K562 (cell line): ENCODE measurements at regions not wholly inside any gene's neighbourhood (a gene's known extent, or its start where the extent isn't known, plus 50 kb on each side); places are given as distances from the start of the nearest gene placed in this dataset.

Source experiments
- ATAC-seq: fragments of 200-7000 bp; cut with Tn5 transposase; 3 replicates; pipeline ENCODE4 v1.9.1; 2020; ENCODE audit warnings: moderate library complexity
- BruUV-seq: library from RNA; stranded (reverse); fragments of 400-500 nt; replicated peaks from 2 replicates; lab custom pipeline; 2021; lab: Mats Ljungman, UMichigan
- CTCF ChIA-PET: fragments of 300-600 bp; formaldehyde crosslinking; extraction: SDS; loops from one replicate; lab custom pipeline; 2021; ENCODE audit warnings: low intra/inter-chr PET ratio; lab: Yijun Ruan, JAX
- POLR2A ChIA-PET: fragments of 300-600, 350-650 bp; sonication (Branson Sonifier 250); formaldehyde crosslinking; extraction: SDS; loops from one replicate; lab custom pipeline; 2021; ENCODE audit warnings: antibody characterized with exemption, inconsistent platforms; lab: Yijun Ruan, JAX
- DNase-seq, 4 experiments: peaks; one replicate each; pipeline versions ENCODE4 v3.0.0 to v3.0.0-alpha.2; 2011 to 2018; ENCODE audit warnings: low spot score in 3 of 4, mixed read lengths in 3 of 4; ENCODE audit errors: extremely low read depth in 1 of 4
- FAIRE-seq: peaks from 2 replicates; lab custom pipeline; 2011; peaks lifted over from hg19 to GRCh38; lab: Jason Lieb, UNC
- H2AFZ ChIP-seq: 2 replicates; pipeline ENCODE4 v1.6.0; 2011; ENCODE audit warnings: low read depth, low read length, control low read depth, inconsistent platforms
- H3K27ac ChIP-seq: fragments of 200-600 bp; 3 replicates; pipeline ENCODE4 v1.8.0; 2011; ENCODE audit warnings: low read depth, mild to moderate bottlenecking, control low read depth, inconsistent platforms, low read length, moderate library complexity, mixed read lengths; ENCODE audit errors: extremely low read depth
- H3K27me3 ChIP-seq, 2 experiments: fragments of 300-600 bp in 1 of 2; 2 replicates in 1 of 2; 3 replicates in 1 of 2; pipeline versions ENCODE4 v1.6.0 to v1.8.0; 2011; ENCODE audit warnings: inconsistent platforms in 2 of 2, low read length in 2 of 2, mild to moderate bottlenecking in 1 of 2, mixed read lengths in 1 of 2, moderate library complexity in 1 of 2; ENCODE audit not compliant: control insufficient read depth in 2 of 2, insufficient read depth in 2 of 2
- H3K36me3 ChIP-seq: fragments of 300-600 bp; 3 replicates; pipeline ENCODE4 v1.8.0; 2011; ENCODE audit warnings: mild to moderate bottlenecking, low read length, inconsistent platforms; ENCODE audit not compliant: control insufficient read depth, insufficient read depth
- H3K4me1 ChIP-seq, 2 experiments: fragments of 200-600 bp in 1 of 2; replicated peaks in 1 of 2; 2 replicates in 1 of 2; 3 replicates in 1 of 2; pipeline versions ENCODE4 v1.5.1 to v1.8.0; 2011; ENCODE audit warnings: inconsistent platforms in 2 of 2, low read length in 2 of 2, mild to moderate bottlenecking in 1 of 2, mixed read lengths in 1 of 2, moderate library complexity in 1 of 2; ENCODE audit not compliant: control insufficient read depth in 2 of 2, insufficient read depth in 2 of 2
- H3K4me2 ChIP-seq: 2 replicates; pipeline ENCODE4 v1.6.1; 2011; ENCODE audit warnings: low read length, control low read depth, inconsistent platforms, mixed read lengths; ENCODE audit not compliant: insufficient read depth
- H3K4me3 ChIP-seq: fragments of 200-600 bp; sonication (generic), shearing (Covaris generic); 2 replicates; pipeline ENCODE4 v1.5.1; 2016; ENCODE audit warnings: control low read depth, inconsistent platforms
- H3K79me2 ChIP-seq: fragments of 200-600 bp; 3 replicates; pipeline ENCODE4 v1.8.0; 2011; ENCODE audit warnings: low read length, inconsistent platforms; ENCODE audit not compliant: control insufficient read depth, insufficient read depth
- H3K9ac ChIP-seq, 2 experiments: 2 replicates each; pipeline versions ENCODE4 v1.6.0 to v1.6.1; 2011; ENCODE audit warnings: low read depth in 2 of 2, low read length in 2 of 2, control low read depth in 1 of 2, inconsistent platforms in 1 of 2, mild to moderate bottlenecking in 1 of 2, mixed read lengths in 1 of 2; ENCODE audit not compliant: insufficient read depth in 1 of 2
- H3K9me1 ChIP-seq: one replicate; pipeline ENCODE4 v1.6.0; 2011; ENCODE audit warnings: inconsistent platforms, mild to moderate bottlenecking, low read length, moderate library complexity; ENCODE audit not compliant: control insufficient read depth, insufficient read depth
- H3K9me3 ChIP-seq: replicated peaks from 2 replicates; pipeline ENCODE4 v1.5.1; 2011; ENCODE audit warnings: low read depth, low read length, inconsistent platforms; ENCODE audit not compliant: control insufficient read depth, insufficient read depth
- H4K20me1 ChIP-seq: replicated peaks from 2 replicates; pipeline ENCODE4 v1.6.1; 2011; ENCODE audit warnings: low read length, inconsistent platforms, mixed read lengths; ENCODE audit not compliant: control insufficient read depth, insufficient read depth
- BRCA1 ChIP-seq, 2 experiments: fragments of 450-650 bp in 1 of 2; sonication (generic) in 1 of 2; formaldehyde crosslinking in 1 of 2; IDR thresholded peaks; 2 replicates each; pipeline versions ENCODE4 v1.5.0 to v1.6.1; 2017 to 2020; ENCODE audit warnings: mild to moderate bottlenecking in 1 of 2, missing genetic modification reagents in 1 of 2
- DACH1 ChIP-seq: fragments of 450-650 bp; IDR thresholded peaks from 2 replicates; pipeline ENCODE4 v1.6.1; 2018; ENCODE audit not compliant: partially characterized antibody
- HMBOX1 ChIP-seq: sonication (generic); IDR thresholded peaks from 2 replicates; pipeline ENCODE4 v1.6.1; 2016
- KHSRP ChIP-seq: fragments of 450-650 bp; IDR thresholded peaks from 2 replicates; pipeline ENCODE4 v1.6.1; 2017
- MEF2A ChIP-seq: IDR thresholded peaks from 2 replicates; pipeline ENCODE4 v1.6.1; 2011; ENCODE audit warnings: low read depth, mild to moderate bottlenecking, low read length, moderate library complexity; ENCODE audit not compliant: control insufficient read depth
- PML ChIP-seq: IDR thresholded peaks from 2 replicates; pipeline ENCODE4 v1.6.1; 2012; ENCODE audit warnings: low read length, inconsistent platforms
- SLC30A9 ChIP-seq: fragments of 250-450 bp; sonication (Bioruptor Pico); IDR thresholded peaks from 2 replicates; pipeline ENCODE4 v1.8.0; 2022; ENCODE audit warnings: mild to moderate bottlenecking, moderate library complexity
- THAP7 ChIP-seq: fragments of 250-450 bp; sonication (Bioruptor Pico); IDR thresholded peaks from 2 replicates; pipeline ENCODE4 v1.5.0; 2021
- TSC22D4 ChIP-seq: fragments of 450-650 bp; IDR thresholded peaks from 2 replicates; pipeline ENCODE4 v1.6.1; 2016; ENCODE audit warnings: missing genetic modification characterization, missing biosample characterization, control low read depth
- YY1 ChIP-seq, 3 experiments: IDR thresholded peaks; 2 replicates each; pipeline ENCODE4 v1.6.1; 2011; ENCODE audit warnings: low read length in 2 of 3, mild to moderate bottlenecking in 2 of 3, moderate library complexity in 2 of 3, borderline replicate concordance in 1 of 3, control low read depth in 1 of 3, low read depth in 1 of 3; ENCODE audit not compliant: insufficient read depth in 3 of 3, insufficient replicate concordance in 2 of 3, control insufficient read depth in 1 of 3, insufficient read length in 1 of 3; ENCODE audit errors: extremely low read depth in 1 of 3
- ZNF274 ChIP-seq: IDR thresholded peaks from 2 replicates; pipeline ENCODE4 v1.6.1; 2011; ENCODE audit warnings: low read depth, mild to moderate bottlenecking, low read length, moderate library complexity, borderline replicate concordance
- WGBS: fragments of 100-300 bp; shearing (Covaris generic); methylation state at CpG from one replicate; pipeline ENCODE4 v1.1.6; 2016; ENCODE audit warnings: low coverage, mixed read lengths; ENCODE audit not compliant: insufficient coverage; ENCODE audit errors: missing lambda C conversion rate; 5-methylcytosine and 5-hydroxymethylcytosine counted together
- in situ Hi-C: fragments of 300-500 bp; cut with MboI; formaldehyde crosslinking; loops from 4 replicates; pipeline ENCODE4 v1.15.0; 2018; ENCODE audit warnings: inconsistent platforms, mixed read lengths
- intact Hi-C: fragments of 100-400 bp; cut with micrococcal nuclease; formaldehyde crosslinking; loops from 2 replicates; pipeline ENCODE4 v1.14.2; 2022
- TF ChIP-seq, protein P1 (sequence below): fragments of 200-400 bp; formaldehyde crosslinking; IDR thresholded peaks from 2 replicates; pipeline ENCODE4 v1.6.1; 2017; ENCODE audit warnings: mild to moderate bottlenecking, low read depth, low read length, moderate library complexity
- TF ChIP-seq, protein P2 (sequence below): fragments of 450-650 bp; IDR thresholded peaks from one replicate; pipeline ENCODE4 v1.6.1; 2018; ENCODE audit warnings: mild to moderate bottlenecking, moderate library complexity; ENCODE audit not compliant: partially characterized antibody

GRCh38 chr11:23539556-23539955 is 679.3 kb upstream of the CCDC179 start:
- H3K27me3 ChIP-seq = no peaks in the 10 kb centered on the region
- no peaks in the 10 kb centered on the region for H3K4me1 ChIP-seq
- POLR2A ChIA-PET = no interaction called here
- H3K4me3 ChIP-seq = no peak overlapping the region
- no peaks in the 10 kb centered on the region for H3K79me2 ChIP-seq
- TF ChIP-seq TSC22D4 (tag) (no peak), DACH1 (no peak), MEF2A (no peak), SLC30A9 (no peak), BRCA1 (IDR thresholded peaks at IDR 0.05) (no peak), BRCA1 (CRISPR knock-in tag; IDR thresholded peaks at IDR 0.05) (no peak), THAP7 (CRISPR knock-in tag) (no peak), ZNF274 (no peak), PML (no peak), YY1 (IDR thresholded peaks at IDR 0.05; ENCODE audit: borderline replicate concordance in 1 of 3, control insufficient read depth in 1 of 3, extremely low read depth in 1 of 3, insufficient read depth in 3 of 3, insufficient read length in 1 of 3, insufficient replicate concordance in 2 of 3, low read depth in 1 of 3, low read length in 2 of 3) (no peak), KHSRP (no peak), HMBOX1 (no peak)
- TF ChIP-seq, protein P1, sequence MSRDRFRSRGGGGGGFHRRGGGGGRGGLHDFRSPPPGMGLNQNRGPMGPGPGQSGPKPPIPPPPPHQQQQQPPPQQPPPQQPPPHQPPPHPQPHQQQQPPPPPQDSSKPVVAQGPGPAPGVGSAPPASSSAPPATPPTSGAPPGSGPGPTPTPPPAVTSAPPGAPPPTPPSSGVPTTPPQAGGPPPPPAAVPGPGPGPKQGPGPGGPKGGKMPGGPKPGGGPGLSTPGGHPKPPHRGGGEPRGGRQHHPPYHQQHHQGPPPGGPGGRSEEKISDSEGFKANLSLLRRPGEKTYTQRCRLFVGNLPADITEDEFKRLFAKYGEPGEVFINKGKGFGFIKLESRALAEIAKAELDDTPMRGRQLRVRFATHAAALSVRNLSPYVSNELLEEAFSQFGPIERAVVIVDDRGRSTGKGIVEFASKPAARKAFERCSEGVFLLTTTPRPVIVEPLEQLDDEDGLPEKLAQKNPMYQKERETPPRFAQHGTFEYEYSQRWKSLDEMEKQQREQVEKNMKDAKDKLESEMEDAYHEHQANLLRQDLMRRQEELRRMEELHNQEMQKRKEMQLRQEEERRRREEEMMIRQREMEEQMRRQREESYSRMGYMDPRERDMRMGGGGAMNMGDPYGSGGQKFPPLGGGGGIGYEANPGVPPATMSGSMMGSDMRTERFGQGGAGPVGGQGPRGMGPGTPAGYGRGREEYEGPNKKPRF = no peak
- TF ChIP-seq, protein P2, sequence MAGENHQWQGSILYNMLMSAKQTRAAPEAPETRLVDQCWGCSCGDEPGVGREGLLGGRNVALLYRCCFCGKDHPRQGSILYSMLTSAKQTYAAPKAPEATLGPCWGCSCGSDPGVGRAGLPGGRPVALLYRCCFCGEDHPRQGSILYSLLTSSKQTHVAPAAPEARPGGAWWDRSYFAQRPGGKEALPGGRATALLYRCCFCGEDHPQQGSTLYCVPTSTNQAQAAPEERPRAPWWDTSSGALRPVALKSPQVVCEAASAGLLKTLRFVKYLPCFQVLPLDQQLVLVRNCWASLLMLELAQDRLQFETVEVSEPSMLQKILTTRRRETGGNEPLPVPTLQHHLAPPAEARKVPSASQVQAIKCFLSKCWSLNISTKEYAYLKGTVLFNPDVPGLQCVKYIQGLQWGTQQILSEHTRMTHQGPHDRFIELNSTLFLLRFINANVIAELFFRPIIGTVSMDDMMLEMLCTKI = no peak
- TF ChIP-seq, all 486 proteins: peak for 0
- Histone ChIP-seq H3K4me2 (no peak overlapping the region), H4K20me1 (no peaks in the 10 kb centered on the region), H3K27ac (no peak overlapping the region), H2AFZ (no peak overlapping the region), H3K9me3 (no peaks in the 10 kb centered on the region; the same call in 1 of the 2 replicates), H3K9ac (no peak overlapping the region), H3K9me1 (no peaks in the 10 kb centered on the region), H3K36me3 (no peaks in the 10 kb centered on the region)
- DNase-seq = no peak
- no peak for ATAC-seq
- intact Hi-C loops = no loop called here
- FAIRE-seq = no peak
- in situ Hi-C loops = no loop called here
- CTCF ChIA-PET = no interaction called here
- WGBS = 0% methylated on average over 4 of the region's 5 CpGs
- no TSS peak for BruUV-seq
